K562 (cell line): ENCODE measurements at regions not wholly inside any gene's neighbourhood (a gene's known extent, or its start where the extent isn't known, plus 50 kb on each side); places are given as distances from the start of the nearest gene placed in this dataset.

Experiments
- ATAC-seq: fragments of 200-7000 bp; cut with Tn5 transposase; 3 replicates; pipeline ENCODE4 v1.9.1; 2020; ENCODE audit warnings: moderate library complexity
- BruUV-seq: library from RNA; stranded (reverse); fragments of 400-500 nt; replicated peaks from 2 replicates; lab custom pipeline; 2021; lab: Mats Ljungman, UMichigan
- CTCF ChIA-PET: fragments of 300-600 bp; formaldehyde crosslinking; extraction: SDS; loops from one replicate; lab custom pipeline; 2021; ENCODE audit warnings: low intra/inter-chr PET ratio; lab: Yijun Ruan, JAX
- POLR2A ChIA-PET: fragments of 300-600, 350-650 bp; sonication (Branson Sonifier 250); formaldehyde crosslinking; extraction: SDS; loops from one replicate; lab custom pipeline; 2021; ENCODE audit warnings: antibody characterized with exemption, inconsistent platforms; lab: Yijun Ruan, JAX
- DNase-seq, 4 experiments: peaks; one replicate each; pipeline versions ENCODE4 v3.0.0 to v3.0.0-alpha.2; 2011 to 2018; ENCODE audit warnings: low spot score in 3 of 4, mixed read lengths in 3 of 4; ENCODE audit errors: extremely low read depth in 1 of 4
- FAIRE-seq: peaks from 2 replicates; lab custom pipeline; 2011; peaks lifted over from hg19 to GRCh38; lab: Jason Lieb, UNC
- H2AFZ ChIP-seq: 2 replicates; pipeline ENCODE4 v1.6.0; 2011; ENCODE audit warnings: low read depth, low read length, control low read depth, inconsistent platforms
- H3K27ac ChIP-seq: fragments of 200-600 bp; 3 replicates; pipeline ENCODE4 v1.8.0; 2011; ENCODE audit warnings: low read depth, mild to moderate bottlenecking, control low read depth, inconsistent platforms, low read length, moderate library complexity, mixed read lengths; ENCODE audit errors: extremely low read depth
- H3K27me3 ChIP-seq, 2 experiments: fragments of 300-600 bp in 1 of 2; 2 replicates in 1 of 2; 3 replicates in 1 of 2; pipeline versions ENCODE4 v1.6.0 to v1.8.0; 2011; ENCODE audit warnings: inconsistent platforms in 2 of 2, low read length in 2 of 2, mild to moderate bottlenecking in 1 of 2, mixed read lengths in 1 of 2, moderate library complexity in 1 of 2; ENCODE audit not compliant: control insufficient read depth in 2 of 2, insufficient read depth in 2 of 2
- H3K36me3 ChIP-seq: fragments of 300-600 bp; 3 replicates; pipeline ENCODE4 v1.8.0; 2011; ENCODE audit warnings: mild to moderate bottlenecking, low read length, inconsistent platforms; ENCODE audit not compliant: control insufficient read depth, insufficient read depth
- H3K4me1 ChIP-seq, 2 experiments: fragments of 200-600 bp in 1 of 2; replicated peaks in 1 of 2; 2 replicates in 1 of 2; 3 replicates in 1 of 2; pipeline versions ENCODE4 v1.5.1 to v1.8.0; 2011; ENCODE audit warnings: inconsistent platforms in 2 of 2, low read length in 2 of 2, mild to moderate bottlenecking in 1 of 2, mixed read lengths in 1 of 2, moderate library complexity in 1 of 2; ENCODE audit not compliant: control insufficient read depth in 2 of 2, insufficient read depth in 2 of 2
- H3K4me2 ChIP-seq: 2 replicates; pipeline ENCODE4 v1.6.1; 2011; ENCODE audit warnings: low read length, control low read depth, inconsistent platforms, mixed read lengths; ENCODE audit not compliant: insufficient read depth
- H3K4me3 ChIP-seq: fragments of 200-600 bp; sonication (generic), shearing (Covaris generic); 2 replicates; pipeline ENCODE4 v1.5.1; 2016; ENCODE audit warnings: control low read depth, inconsistent platforms
- H3K79me2 ChIP-seq: fragments of 200-600 bp; 3 replicates; pipeline ENCODE4 v1.8.0; 2011; ENCODE audit warnings: low read length, inconsistent platforms; ENCODE audit not compliant: control insufficient read depth, insufficient read depth
- H3K9ac ChIP-seq, 2 experiments: 2 replicates each; pipeline versions ENCODE4 v1.6.0 to v1.6.1; 2011; ENCODE audit warnings: low read depth in 2 of 2, low read length in 2 of 2, control low read depth in 1 of 2, inconsistent platforms in 1 of 2, mild to moderate bottlenecking in 1 of 2, mixed read lengths in 1 of 2; ENCODE audit not compliant: insufficient read depth in 1 of 2
- H3K9me1 ChIP-seq: one replicate; pipeline ENCODE4 v1.6.0; 2011; ENCODE audit warnings: inconsistent platforms, mild to moderate bottlenecking, low read length, moderate library complexity; ENCODE audit not compliant: control insufficient read depth, insufficient read depth
- H3K9me3 ChIP-seq: replicated peaks from 2 replicates; pipeline ENCODE4 v1.5.1; 2011; ENCODE audit warnings: low read depth, low read length, inconsistent platforms; ENCODE audit not compliant: control insufficient read depth, insufficient read depth
- H4K20me1 ChIP-seq: replicated peaks from 2 replicates; pipeline ENCODE4 v1.6.1; 2011; ENCODE audit warnings: low read length, inconsistent platforms, mixed read lengths; ENCODE audit not compliant: control insufficient read depth, insufficient read depth
- CXXC5 ChIP-seq: fragments of 250-450 bp; sonication (Bioruptor Pico); IDR thresholded peaks from 2 replicates; pipeline ENCODE4 v1.8.0; 2022; ENCODE audit warnings: inconsistent platforms, mild to moderate bottlenecking, moderate library complexity
- EP300 ChIP-seq: IDR thresholded peaks from 2 replicates; pipeline ENCODE4 v1.6.1; 2012; ENCODE audit warnings: low read length, improper control_type of control experiment
- HDAC1 ChIP-seq, 2 experiments: fragments of 450-650 bp; IDR thresholded peaks; 2 replicates each; pipeline ENCODE4 v1.6.1; 2016 to 2017; ENCODE audit warnings: inconsistent platforms in 1 of 2, mild to moderate bottlenecking in 1 of 2, moderate library complexity in 1 of 2
- MAFG ChIP-seq: fragments of 450-650 bp; conservative IDR thresholded peaks from 2 replicates; pipeline ENCODE4 v1.6.1; 2016; ENCODE audit warnings: missing genetic modification characterization, missing compliant biosample characterization
- MXI1 ChIP-seq: IDR thresholded peaks from 2 replicates; pipeline ENCODE4 v1.6.1; 2011; ENCODE audit warnings: low read depth, mild to moderate bottlenecking, improper control_type of control experiment, low read length
- MYNN ChIP-seq, 2 experiments: sonication (generic); formaldehyde crosslinking in 1 of 2; IDR thresholded peaks; 2 replicates each; pipeline versions ENCODE4 v1.5.0 to v1.6.1; 2016 to 2020; ENCODE audit warnings: antibody characterized with exemption in 1 of 2, missing genetic modification reagents in 1 of 2
- NCOR1 ChIP-seq: fragments of 450-650 bp; IDR thresholded peaks from 2 replicates; pipeline ENCODE4 v1.6.1; 2016; ENCODE audit warnings: mild to moderate bottlenecking, moderate library complexity
- NR2C1 ChIP-seq, 2 experiments: fragments of 450-650 bp; IDR thresholded peaks; 2 replicates each; pipeline ENCODE4 v1.6.1; 2017; ENCODE audit warnings: mild to moderate bottlenecking in 2 of 2, antibody characterized with exemption in 1 of 2, inconsistent platforms in 1 of 2, missing compliant biosample characterization in 1 of 2, missing genetic modification characterization in 1 of 2
- PRMT5 ChIP-seq: sonication (generic); formaldehyde crosslinking; IDR thresholded peaks from 2 replicates; pipeline ENCODE4 v1.5.0; 2020; ENCODE audit warnings: missing genetic modification reagents
- SRSF1 ChIP-seq: fragments of 200-400 bp; formaldehyde crosslinking; IDR thresholded peaks from 2 replicates; pipeline ENCODE4 v1.6.1; 2017; ENCODE audit warnings: mild to moderate bottlenecking, low read depth, low read length, moderate library complexity
- ZNF431 ChIP-seq: sonication (generic); formaldehyde crosslinking; IDR thresholded peaks from 2 replicates; pipeline ENCODE4 v1.8.0; 2022; ENCODE audit warnings: mild to moderate bottlenecking, missing genetic modification reagents
- WGBS: fragments of 100-300 bp; shearing (Covaris generic); methylation state at CpG from one replicate; pipeline ENCODE4 v1.1.6; 2016; ENCODE audit warnings: low coverage, mixed read lengths; ENCODE audit not compliant: insufficient coverage; ENCODE audit errors: missing lambda C conversion rate; 5-methylcytosine and 5-hydroxymethylcytosine counted together
- in situ Hi-C: fragments of 300-500 bp; cut with MboI; formaldehyde crosslinking; loops from 4 replicates; pipeline ENCODE4 v1.15.0; 2018; ENCODE audit warnings: inconsistent platforms, mixed read lengths
- intact Hi-C: fragments of 100-400 bp; cut with micrococcal nuclease; formaldehyde crosslinking; loops from 2 replicates; pipeline ENCODE4 v1.14.2; 2022
- TF ChIP-seq, protein P1 (sequence below), 2 experiments: fragments of 450-650 bp; IDR thresholded peaks; 2 replicates each; pipeline ENCODE4 v1.6.1; 2018; ENCODE audit warnings: mild to moderate bottlenecking in 2 of 2, low read depth in 1 of 2; ENCODE audit not compliant: partially characterized antibody in 2 of 2
- TF ChIP-seq, protein P2 (sequence below): fragments of 450-650 bp; IDR thresholded peaks from 2 replicates; pipeline ENCODE4 v1.6.1; 2016; ENCODE audit warnings: antibody characterized with exemption

DNA sequence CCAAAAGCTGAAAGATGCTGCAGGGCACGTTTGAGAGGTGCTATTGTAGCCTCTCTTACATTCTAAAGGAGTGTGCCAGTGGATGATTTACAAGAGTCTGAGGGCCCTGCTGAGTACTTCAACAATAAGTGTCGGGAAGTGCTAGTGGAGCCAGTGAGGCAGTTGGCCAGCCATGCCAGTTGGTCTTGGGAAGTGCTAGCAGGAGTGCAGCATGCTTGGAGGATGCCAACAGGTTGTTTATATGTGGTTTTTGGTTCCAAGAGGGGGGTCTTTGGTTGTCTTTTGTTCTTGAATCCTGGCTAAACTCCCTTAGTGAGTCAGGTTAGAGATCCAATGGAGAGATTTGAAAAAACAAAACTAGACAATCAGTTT, 335.3 kb downstream of the PABPC4L start:
- in situ Hi-C loops = no loop called here

DNA sequence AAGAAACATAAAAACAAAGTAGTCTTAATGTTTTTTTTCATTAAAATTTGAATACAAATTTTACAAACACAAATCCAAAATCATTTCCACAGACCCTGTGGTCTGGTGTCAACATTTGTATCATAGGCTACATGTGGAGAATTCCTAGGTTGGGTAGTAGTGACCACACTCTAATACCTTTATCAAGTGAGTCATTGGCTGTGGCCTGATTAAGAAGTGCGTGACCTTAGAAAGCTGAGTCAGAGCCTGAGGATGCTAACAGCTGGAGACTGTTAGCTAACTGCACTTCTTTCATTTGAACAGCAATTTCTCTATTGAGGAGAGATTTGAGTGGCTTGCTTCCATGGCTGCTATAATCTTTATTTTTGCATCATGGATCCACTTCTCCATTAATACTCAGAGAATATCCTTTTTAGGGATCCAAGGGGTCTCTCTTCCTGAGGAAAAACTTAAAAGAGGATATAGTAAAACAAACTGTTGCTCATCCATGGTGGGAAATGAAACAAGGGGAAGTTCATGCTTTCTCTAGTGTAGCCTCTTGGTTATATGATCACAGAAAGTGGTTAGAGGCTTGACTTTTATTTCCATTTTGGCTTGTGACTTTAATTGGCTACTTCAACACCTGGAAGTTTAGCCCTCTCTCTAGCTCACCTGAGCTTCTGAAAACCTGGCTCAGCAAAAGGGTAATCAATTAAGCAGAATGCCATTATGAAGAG, 335.8 kb downstream of the PABPC4L start:
- H3K4me1 ChIP-seq = no peaks in the 10 kb centered on the region
- intact Hi-C loops = no loop called here
- in situ Hi-C loops = no loop called here
- no peaks in the 10 kb centered on the region for H3K9me1 ChIP-seq
- H3K9ac ChIP-seq = no peak overlapping the region
- no peak overlapping the region for H3K4me2 ChIP-seq
- H3K9me3 ChIP-seq = no peaks in the 10 kb centered on the region
- H3K4me3 ChIP-seq = no peak overlapping the region
- no peak overlapping the region for H3K27ac ChIP-seq
- POLR2A ChIA-PET = no interaction called here
- no TSS peak for BruUV-seq
- H3K27me3 ChIP-seq = no peaks in the 10 kb centered on the region
- CTCF ChIA-PET = no interaction called here
- DNase-seq = peak in 3 of 4 experiments; percentile 2 to 44 (median 4)
- H4K20me1 ChIP-seq = no peaks in the 10 kb centered on the region
- H3K36me3 ChIP-seq = no peaks in the 10 kb centered on the region
- 0% methylated on average over 1 of the region's 1 CpG for WGBS
- no peaks in the 10 kb centered on the region for H3K79me2 ChIP-seq
- no peak for FAIRE-seq
- no peak overlapping the region for H2AFZ ChIP-seq
- peak; percentile 46; the same call in 1 of the 3 replicates for ATAC-seq
- no peak for TF ChIP-seq MYNN (IDR thresholded peaks at IDR 0.05)
- TF ChIP-seq MYNN (CRISPR knock-in tag; IDR thresholded peaks at IDR 0.05) = no peak
- TF ChIP-seq, protein P1, sequence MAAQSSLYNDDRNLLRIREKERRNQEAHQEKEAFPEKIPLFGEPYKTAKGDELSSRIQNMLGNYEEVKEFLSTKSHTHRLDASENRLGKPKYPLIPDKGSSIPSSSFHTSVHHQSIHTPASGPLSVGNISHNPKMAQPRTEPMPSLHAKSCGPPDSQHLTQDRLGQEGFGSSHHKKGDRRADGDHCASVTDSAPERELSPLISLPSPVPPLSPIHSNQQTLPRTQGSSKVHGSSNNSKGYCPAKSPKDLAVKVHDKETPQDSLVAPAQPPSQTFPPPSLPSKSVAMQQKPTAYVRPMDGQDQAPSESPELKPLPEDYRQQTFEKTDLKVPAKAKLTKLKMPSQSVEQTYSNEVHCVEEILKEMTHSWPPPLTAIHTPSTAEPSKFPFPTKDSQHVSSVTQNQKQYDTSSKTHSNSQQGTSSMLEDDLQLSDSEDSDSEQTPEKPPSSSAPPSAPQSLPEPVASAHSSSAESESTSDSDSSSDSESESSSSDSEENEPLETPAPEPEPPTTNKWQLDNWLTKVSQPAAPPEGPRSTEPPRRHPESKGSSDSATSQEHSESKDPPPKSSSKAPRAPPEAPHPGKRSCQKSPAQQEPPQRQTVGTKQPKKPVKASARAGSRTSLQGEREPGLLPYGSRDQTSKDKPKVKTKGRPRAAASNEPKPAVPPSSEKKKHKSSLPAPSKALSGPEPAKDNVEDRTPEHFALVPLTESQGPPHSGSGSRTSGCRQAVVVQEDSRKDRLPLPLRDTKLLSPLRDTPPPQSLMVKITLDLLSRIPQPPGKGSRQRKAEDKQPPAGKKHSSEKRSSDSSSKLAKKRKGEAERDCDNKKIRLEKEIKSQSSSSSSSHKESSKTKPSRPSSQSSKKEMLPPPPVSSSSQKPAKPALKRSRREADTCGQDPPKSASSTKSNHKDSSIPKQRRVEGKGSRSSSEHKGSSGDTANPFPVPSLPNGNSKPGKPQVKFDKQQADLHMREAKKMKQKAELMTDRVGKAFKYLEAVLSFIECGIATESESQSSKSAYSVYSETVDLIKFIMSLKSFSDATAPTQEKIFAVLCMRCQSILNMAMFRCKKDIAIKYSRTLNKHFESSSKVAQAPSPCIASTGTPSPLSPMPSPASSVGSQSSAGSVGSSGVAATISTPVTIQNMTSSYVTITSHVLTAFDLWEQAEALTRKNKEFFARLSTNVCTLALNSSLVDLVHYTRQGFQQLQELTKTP (IDR thresholded peaks at IDR 0.05; ENCODE audit: low read depth in 1 of 2, partially characterized antibody in 2 of 2) = no peak
- 0 out of 2 replicates have a peak, but pooled peaks have one; percentile 20 for TF ChIP-seq MAFG (tag)
- TF ChIP-seq NR2C1 (IDR thresholded peaks at IDR 0.05) = no peak
- TF ChIP-seq NR2C1 (tag; IDR thresholded peaks at IDR 0.05) = peak; percentile 23; the same call in 1 of the 2 replicates
- no peak for TF ChIP-seq SRSF1
- TF ChIP-seq MXI1 = no peak
- TF ChIP-seq, protein P2, sequence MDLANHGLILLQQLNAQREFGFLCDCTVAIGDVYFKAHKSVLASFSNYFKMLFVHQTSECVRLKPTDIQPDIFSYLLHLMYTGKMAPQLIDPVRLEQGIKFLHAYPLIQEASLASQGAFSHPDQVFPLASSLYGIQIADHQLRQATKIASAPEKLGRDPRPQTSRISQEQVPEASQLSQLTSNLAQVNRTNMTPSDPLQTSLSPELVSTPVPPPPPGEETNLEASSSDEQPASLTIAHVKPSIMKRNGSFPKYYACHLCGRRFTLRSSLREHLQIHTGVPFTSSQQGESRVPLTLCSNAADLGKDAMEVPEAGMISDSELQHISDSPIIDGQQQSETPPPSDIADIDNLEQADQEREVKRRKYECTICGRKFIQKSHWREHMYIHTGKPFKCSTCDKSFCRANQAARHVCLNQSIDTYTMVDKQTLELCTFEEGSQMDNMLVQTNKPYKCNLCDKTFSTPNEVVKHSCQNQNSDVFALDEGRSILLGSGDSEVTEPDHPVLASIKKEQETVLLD = no peak
- TF ChIP-seq EP300 = peak; percentile 18; the same call in 1 of the 2 replicates

More for the DNA sequence above, 335.3 kb downstream of the PABPC4L start:
- Histone ChIP-seq H3K9me1 (no peaks in the 10 kb centered on the region), H3K9ac (no peak overlapping the region), H3K27me3 (no peaks in the 10 kb centered on the region), H3K4me1 (no peaks in the 10 kb centered on the region), H4K20me1 (no peaks in the 10 kb centered on the region), H3K27ac (no peak overlapping the region), H3K79me2 (no peaks in the 10 kb centered on the region), H2AFZ (no peak overlapping the region), H3K4me3 (no peak overlapping the region), H3K36me3 (no peaks in the 10 kb centered on the region), H3K4me2 (no peak overlapping the region), H3K9me3 (no peaks in the 10 kb centered on the region)
- POLR2A ChIA-PET = no interaction called here
- no peak for DNase-seq
- ATAC-seq = no peak
- CTCF ChIA-PET = no interaction called here
- BruUV-seq = no TSS peak
- no peak for FAIRE-seq
- WGBS = 0% methylated on average over 2 of the region's 2 CpGs
- intact Hi-C loops = no loop called here
- TF ChIP-seq CXXC5 (no peak), ZNF431 (CRISPR knock-in tag) (no peak), PRMT5 (CRISPR knock-in tag) (no peak), HDAC1 (IDR thresholded peaks at IDR 0.05) (no peak), NCOR1 (no peak)
